Endothelial cell of umbilical vein (primary cell): ENCODE measurements at regions not wholly inside any gene's neighbourhood (a gene's known extent, or its start where the extent isn't known, plus 50 kb on each side); places are given as distances from the start of the nearest gene placed in this dataset.

Experiments
- CTCF ChIP-seq, 2 donors: IDR thresholded peaks; 1 replicate in 1 of 2; 2 replicates in 1 of 2; pipeline ENCODE4 v1.5.1; 2011; ENCODE audit warnings: low read length in 2 of 2, mild to moderate bottlenecking in 2 of 2, moderate library complexity in 2 of 2, control low read depth in 1 of 2, inconsistent platforms in 1 of 2, low read depth in 1 of 2; ENCODE audit not compliant: insufficient read depth in 1 of 2; ENCODE audit errors: extremely low read depth in 1 of 2
- EZH2 ChIP-seq: IDR thresholded peaks from 2 replicates; pipeline ENCODE4 v1.6.1; 2012; ENCODE audit warnings: borderline replicate concordance, low read depth, mild to moderate bottlenecking, moderate library complexity, low read length, inconsistent platforms; ENCODE audit not compliant: severe bottlenecking
- POLR2A ChIP-seq: IDR thresholded peaks from 2 replicates; pipeline ENCODE4 v1.6.1; 2012; ENCODE audit warnings: low read depth, mild to moderate bottlenecking, control low read depth, low read length
- POLR2AphosphoS5 ChIP-seq: IDR thresholded peaks from 2 replicates; pipeline ENCODE4 v1.6.1; 2012; ENCODE audit warnings: low read depth, mild to moderate bottlenecking, control low read depth, low read length, moderate library complexity; ENCODE audit not compliant: insufficient read depth
- TF ChIP-seq, protein P1 (sequence below): IDR thresholded peaks from 2 replicates; pipeline ENCODE4 v1.6.1; 2011; ENCODE audit not compliant: insufficient read depth, insufficient read length

DNA sequence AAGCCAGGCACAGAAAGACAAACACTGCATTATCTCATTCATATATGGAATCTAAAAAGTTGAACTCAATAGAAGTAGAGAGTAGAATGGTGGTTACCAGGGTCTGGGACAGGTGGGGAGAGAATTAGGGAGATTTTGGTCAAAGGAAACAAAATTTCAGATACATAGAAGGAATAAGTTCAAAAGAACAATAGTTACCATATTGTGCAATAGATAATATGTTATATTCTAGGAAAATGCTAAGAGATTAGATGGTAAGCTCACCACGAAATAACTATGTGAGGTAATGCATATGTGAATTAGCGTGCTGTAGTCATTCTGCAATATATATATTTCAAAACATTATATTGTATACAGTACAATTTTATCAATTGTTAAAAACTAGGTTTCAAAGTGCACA, 442.5 kb downstream of the KCNH5 start:
- TF ChIP-seq CTCF (IDR thresholded peaks at IDR 0.05; ENCODE audit: extremely low read depth in 1 of 2, insufficient read depth in 1 of 2, low read depth in 1 of 2, low read length in 2 of 2): no peak
- no peak for TF ChIP-seq EZH2
- TF ChIP-seq POLR2A: no peak
- no peak for TF ChIP-seq POLR2AphosphoS5
- TF ChIP-seq, protein P1, sequence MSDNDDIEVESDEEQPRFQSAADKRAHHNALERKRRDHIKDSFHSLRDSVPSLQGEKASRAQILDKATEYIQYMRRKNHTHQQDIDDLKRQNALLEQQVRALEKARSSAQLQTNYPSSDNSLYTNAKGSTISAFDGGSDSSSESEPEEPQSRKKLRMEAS: no peak
